PC-3 (cell line): ENCODE measurements at regions not wholly inside any gene's neighbourhood (a gene's known extent, or its start where the extent isn't known, plus 50 kb on each side); places are given as distances from the start of the nearest gene placed in this dataset.

ENCODE experiments used
- ATAC-seq: fragments of 200-7000 bp; cut with Tn5 transposase; 2 replicates; pipeline ENCODE4 v1.9.1; 2020; ENCODE audit warnings: mild to moderate bottlenecking, moderate library complexity
- BruUV-seq: library from RNA; stranded (reverse); fragments of 400-500 nt; replicated peaks from 2 replicates; lab custom pipeline; 2021; lab: Mats Ljungman, UMichigan
- CTCF ChIA-PET: fragments of 300-600 bp; sonication (Branson Sonifier 250); formaldehyde crosslinking; loops from one replicate; lab custom pipeline; 2022; ENCODE audit warnings: antibody characterized with exemption; lab: Charles Lee
- POLR2A ChIA-PET: fragments of 300-600 bp; sonication (Branson Sonifier 250); formaldehyde crosslinking; loops from one replicate; lab custom pipeline; 2022; ENCODE audit warnings: antibody characterized with exemption; ENCODE audit not compliant: unreplicated experiment; lab: Charles Lee
- DNase-seq: peaks from one replicate; pipeline ENCODE4 v3.0.0-alpha.2; 2015
- H2AFZ ChIP-seq: fragments of 300-600 bp; sonication (generic); 2 replicates; pipeline ENCODE4 v1.6.0; 2016; ENCODE audit warnings: antibody characterized with exemption, low read length
- H3F3A ChIP-seq: fragments of 300-600 bp; sonication (generic); one replicate; pipeline ENCODE4 v1.6.0; 2017; ENCODE audit warnings: antibody characterized with exemption, low read length, control low read depth, mild to moderate bottlenecking; ENCODE audit not compliant: unreplicated experiment
- H3K27ac ChIP-seq: fragments of 300-600 bp; sonication (generic); 2 replicates; pipeline ENCODE4 v1.5.1; 2016; ENCODE audit warnings: mild to moderate bottlenecking, low read length
- H3K27me3 ChIP-seq: fragments of 300-600 bp; sonication (generic); 2 replicates; pipeline ENCODE4 v1.6.1; 2016; ENCODE audit warnings: low read length, mixed read lengths
- H3K36me3 ChIP-seq: fragments of 300-600 bp; sonication (generic); 2 replicates; pipeline ENCODE4 v1.6.1; 2016; ENCODE audit warnings: low read depth, mixed run types, low read length, mixed read lengths
- H3K4me1 ChIP-seq: fragments of 300-600 bp; sonication (generic); 2 replicates; pipeline ENCODE4 v1.5.1; 2016; ENCODE audit warnings: low read length; ENCODE audit not compliant: insufficient read depth
- H3K4me2 ChIP-seq: fragments of 300-600 bp; sonication (generic); 2 replicates; pipeline ENCODE4 v1.6.0; 2016; ENCODE audit warnings: low read length
- H3K4me3 ChIP-seq: fragments of 300-600 bp; sonication (generic); 2 replicates; pipeline ENCODE4 v1.5.1; 2016; ENCODE audit warnings: mild to moderate bottlenecking, low read length, mixed read lengths
- H3K79me2 ChIP-seq: fragments of 300-600 bp; sonication (generic); 2 replicates; pipeline ENCODE4 v1.6.1; 2017; ENCODE audit warnings: low read length, mixed read lengths
- H3K9ac ChIP-seq: fragments of 300-600 bp; sonication (generic); 2 replicates; pipeline ENCODE4 v1.6.0; 2016; ENCODE audit warnings: mild to moderate bottlenecking, low read length
- H3K9me2 ChIP-seq: fragments of 300-600 bp; sonication (generic); replicated peaks from 2 replicates; pipeline ENCODE4 v1.6.1; 2016; ENCODE audit warnings: mixed run types, low read length, mixed read lengths
- H3K9me3 ChIP-seq: fragments of 300-600 bp; sonication (generic); 2 replicates; pipeline ENCODE4 v1.6.1; 2016; ENCODE audit warnings: low read length, mixed read lengths
- H4K20me1 ChIP-seq: fragments of 300-600 bp; sonication (generic); 2 replicates; pipeline ENCODE4 v1.6.1; 2016; ENCODE audit warnings: low read length, mixed read lengths
- EZH2 ChIP-seq: fragments of 300-600 bp; sonication (generic); IDR thresholded peaks from one replicate; pipeline ENCODE4 v1.6.1; 2017; ENCODE audit warnings: antibody characterized with exemption, mild to moderate bottlenecking, low read length; ENCODE audit not compliant: unreplicated experiment
- EZH2phosphoT487 ChIP-seq: fragments of 300-600 bp; sonication (generic); IDR thresholded peaks from 2 replicates; pipeline ENCODE4 v1.6.1; 2018; ENCODE audit warnings: mild to moderate bottlenecking, antibody characterized with exemption, low read length, borderline replicate concordance
- intact Hi-C: fragments of 100-400 bp; cut with micrococcal nuclease; formaldehyde crosslinking; loops from 2 replicates; pipeline ENCODE4 v1.9.0; 2023
- TF ChIP-seq, protein P1 (sequence below): fragments of 300-600 bp; sonication (generic); conservative IDR thresholded peaks from 2 replicates; pipeline ENCODE4 v1.5.1; 2017; ENCODE audit warnings: antibody characterized with exemption, low read depth, mild to moderate bottlenecking, low read length

DNA sequence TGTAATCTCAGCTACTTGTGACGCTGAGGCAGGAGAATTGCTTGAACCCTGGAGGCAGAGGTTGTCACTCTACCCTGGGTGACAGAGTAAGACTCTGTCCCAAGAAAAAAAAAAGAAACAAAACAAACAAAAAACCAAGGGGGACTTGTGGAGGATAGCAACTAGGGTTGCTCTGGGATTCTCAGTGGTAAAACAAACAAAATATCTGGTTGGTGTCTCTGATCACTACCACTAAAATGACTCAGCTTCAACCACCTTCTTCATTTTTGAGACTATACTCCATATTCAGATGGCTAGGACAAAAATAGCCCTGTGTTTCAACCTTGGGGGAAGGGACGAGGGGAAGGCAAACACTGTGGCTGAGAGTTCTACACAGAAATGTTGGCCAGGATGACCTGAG is 110.3 kb downstream of the ARRDC3 start:
- intact Hi-C loops: no loop called here
- no peaks in the 10 kb centered on the region for H3K9me2 ChIP-seq
- ATAC-seq (no peak), DNase-seq (peak; percentile 33)
- no peak overlapping the region for H2AFZ ChIP-seq
- H3K27me3 ChIP-seq: no peaks in the 10 kb centered on the region
- TF ChIP-seq, protein P1, sequence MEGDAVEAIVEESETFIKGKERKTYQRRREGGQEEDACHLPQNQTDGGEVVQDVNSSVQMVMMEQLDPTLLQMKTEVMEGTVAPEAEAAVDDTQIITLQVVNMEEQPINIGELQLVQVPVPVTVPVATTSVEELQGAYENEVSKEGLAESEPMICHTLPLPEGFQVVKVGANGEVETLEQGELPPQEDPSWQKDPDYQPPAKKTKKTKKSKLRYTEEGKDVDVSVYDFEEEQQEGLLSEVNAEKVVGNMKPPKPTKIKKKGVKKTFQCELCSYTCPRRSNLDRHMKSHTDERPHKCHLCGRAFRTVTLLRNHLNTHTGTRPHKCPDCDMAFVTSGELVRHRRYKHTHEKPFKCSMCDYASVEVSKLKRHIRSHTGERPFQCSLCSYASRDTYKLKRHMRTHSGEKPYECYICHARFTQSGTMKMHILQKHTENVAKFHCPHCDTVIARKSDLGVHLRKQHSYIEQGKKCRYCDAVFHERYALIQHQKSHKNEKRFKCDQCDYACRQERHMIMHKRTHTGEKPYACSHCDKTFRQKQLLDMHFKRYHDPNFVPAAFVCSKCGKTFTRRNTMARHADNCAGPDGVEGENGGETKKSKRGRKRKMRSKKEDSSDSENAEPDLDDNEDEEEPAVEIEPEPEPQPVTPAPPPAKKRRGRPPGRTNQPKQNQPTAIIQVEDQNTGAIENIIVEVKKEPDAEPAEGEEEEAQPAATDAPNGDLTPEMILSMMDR: no peak
- TF ChIP-seq EZH2phosphoT487 (no peak), EZH2 (no peak)
- H3K27ac ChIP-seq: no peak overlapping the region
- no peak overlapping the region for H3K9ac ChIP-seq
- no peaks in the 10 kb centered on the region for H3F3A ChIP-seq
- no TSS peak for BruUV-seq
- POLR2A ChIA-PET: no interaction called here
- H4K20me1 ChIP-seq: no peaks in the 10 kb centered on the region
- H3K4me1 ChIP-seq: no peaks in the 10 kb centered on the region
- CTCF ChIA-PET: no interaction called here
- H3K36me3 ChIP-seq: no peaks in the 10 kb centered on the region
- no peak overlapping the region for H3K4me2 ChIP-seq
- H3K9me3 ChIP-seq: no peaks in the 10 kb centered on the region
- H3K79me2 ChIP-seq: no peaks in the 10 kb centered on the region
- no peak overlapping the region for H3K4me3 ChIP-seq

DNA sequence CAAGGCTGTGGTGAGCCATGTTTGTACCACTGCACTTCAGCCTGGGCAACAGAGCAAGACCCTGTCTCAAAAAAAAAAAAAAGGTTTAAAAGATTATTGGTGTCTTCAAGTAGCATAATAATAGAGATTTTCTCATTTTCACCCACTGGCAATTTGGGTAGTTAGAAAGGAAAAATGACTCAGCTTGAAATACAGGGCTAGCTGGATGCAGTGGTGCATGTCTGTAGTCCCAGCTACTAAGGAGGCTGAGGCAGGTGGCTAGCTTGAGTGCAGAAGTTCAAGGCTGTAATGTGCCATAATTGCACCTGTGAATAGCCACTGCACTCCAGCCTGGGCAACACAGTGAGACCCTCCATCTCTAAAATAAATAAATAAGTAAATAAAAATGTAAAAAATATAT is 111.1 kb downstream of the ARRDC3 start:
- no peaks in the 10 kb centered on the region for H3K9me3 ChIP-seq
- CTCF ChIA-PET: no interaction called here
- no peak overlapping the region for H3K9ac ChIP-seq

DNA sequence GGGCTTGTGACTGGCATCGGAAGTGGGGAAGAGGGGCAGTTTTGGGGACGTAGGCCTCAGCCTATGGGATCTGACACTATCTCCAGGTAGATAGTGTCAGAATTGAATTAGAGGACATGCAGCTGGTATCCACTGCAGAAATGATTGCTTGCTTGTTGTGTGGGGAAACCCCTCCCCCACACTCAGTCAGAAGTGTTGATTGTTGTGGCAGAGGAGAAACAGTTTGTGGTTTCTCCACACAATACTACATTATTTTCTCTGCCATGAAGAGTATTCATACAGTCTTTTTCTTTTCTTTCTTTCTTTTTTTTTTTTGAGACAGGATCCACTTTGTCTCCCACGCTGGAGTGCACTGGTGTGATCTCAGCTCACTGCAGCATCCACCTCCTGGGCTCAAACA is 113.9 kb downstream of the ARRDC3 start:
- Histone ChIP-seq H3K9me3 (no peaks in the 10 kb centered on the region), H4K20me1 (no peaks in the 10 kb centered on the region), H3K4me1 (peaks cover 9% of the 10 kb centered on the region; the same call in 1 of the 2 replicates), H3K9ac (no peak overlapping the region), H3K4me3 (no peak overlapping the region), H3F3A (no peaks in the 10 kb centered on the region), H3K4me2 (no peak overlapping the region), H3K36me3 (no peaks in the 10 kb centered on the region), H3K9me2 (no peaks in the 10 kb centered on the region), H3K27ac (no peak overlapping the region), H3K79me2 (no peaks in the 10 kb centered on the region), H3K27me3 (no peaks in the 10 kb centered on the region), H2AFZ (no peak overlapping the region)
- DNase-seq: no peak
- ChIA-PET POLR2A (no interaction called here), CTCF (no interaction called here)
- TF ChIP-seq, protein P1: no peak
- TF ChIP-seq EZH2 (no peak), EZH2phosphoT487 (no peak)
- BruUV-seq: no TSS peak
- intact Hi-C loops: no loop called here
- ATAC-seq: no peak

More for the DNA sequence above, 111.1 kb downstream of the ARRDC3 start:
- Histone ChIP-seq H3K79me2 (no peaks in the 10 kb centered on the region), H3K4me1 (no peaks in the 10 kb centered on the region), H3F3A (no peaks in the 10 kb centered on the region), H3K36me3 (no peaks in the 10 kb centered on the region), H4K20me1 (no peaks in the 10 kb centered on the region), H3K27ac (no peak overlapping the region), H2AFZ (no peak overlapping the region), H3K9me2 (no peaks in the 10 kb centered on the region), H3K4me2 (no peak overlapping the region), H3K27me3 (no peaks in the 10 kb centered on the region), H3K4me3 (no peak overlapping the region)
- ATAC-seq (no peak), DNase-seq (no peak)
- POLR2A ChIA-PET: no interaction called here
- TF ChIP-seq, protein P1: no peak
- TF ChIP-seq EZH2phosphoT487 (no peak), EZH2 (no peak)
- intact Hi-C loops: no loop called here
- BruUV-seq: no TSS peak
